H1 (cell line): ENCODE measurements at regions not wholly inside any gene's neighbourhood (a gene's known extent, or its start where the extent isn't known, plus 50 kb on each side); places are given as distances from the start of the nearest gene placed in this dataset.
"Not testable (repeated sequence)": the region's sequence is repeated elsewhere in the genome, so short reads cannot be mapped to it uniquely, and the experiment has no call there.

Source experiments
- CTCF ChIA-PET: fragments of 300-600 bp; sonication (Branson Sonifier 250); formaldehyde crosslinking; loops from one replicate; lab custom pipeline; 2021; ENCODE audit not compliant: partially characterized antibody; lab: Charles Lee
- POLR2A ChIA-PET: fragments of 300-600 bp; sonication (Branson Sonifier 250); formaldehyde crosslinking; loops from one replicate; lab custom pipeline; 2021; ENCODE audit warnings: inconsistent platforms; ENCODE audit not compliant: partially characterized antibody; lab: Charles Lee
- DNase-seq, 2 experiments: peaks; one replicate each; pipeline versions ENCODE4 v3.0.0 to v3.0.0-alpha.2; 2010 to 2022; ENCODE audit warnings: low spot score in 2 of 2, low read depth in 1 of 2, mixed read lengths in 1 of 2
- FAIRE-seq: peaks from 2 replicates; lab custom pipeline; 2011; peaks lifted over from hg19 to GRCh38; lab: Jason Lieb, UNC
- H2AFZ ChIP-seq: 2 replicates; pipeline ENCODE4 v1.8.1; 2012; ENCODE audit warnings: low read length, inconsistent platforms
- H2AK5ac ChIP-seq: 2 replicates; pipeline ENCODE4 v1.6.1; 2013; ENCODE audit warnings: low read depth, low read length
- H2BK120ac ChIP-seq: replicated peaks from 2 replicates; pipeline ENCODE3; 2013; ENCODE audit warnings: low read depth, low read length, inconsistent platforms
- H2BK12ac ChIP-seq: 2 replicates; pipeline ENCODE4 v1.6.1; 2013; ENCODE audit warnings: low read depth, low read length
- H2BK15ac ChIP-seq: 2 replicates; pipeline ENCODE4 v1.6.1; 2013; ENCODE audit warnings: low read length
- H2BK20ac ChIP-seq: 2 replicates; pipeline ENCODE4 v1.6.1; 2013; ENCODE audit warnings: low read length
- H2BK5ac ChIP-seq: 2 replicates; pipeline ENCODE4 v1.6.1; 2013; ENCODE audit warnings: low read depth, low read length
- H3K14ac ChIP-seq: 2 replicates; pipeline ENCODE4 v1.6.1; 2013; ENCODE audit warnings: inconsistent platforms; ENCODE audit not compliant: insufficient read length
- H3K18ac ChIP-seq: 2 replicates; pipeline ENCODE4 v1.6.1; 2013; ENCODE audit warnings: low read length; ENCODE audit errors: extremely low read depth
- H3K23ac ChIP-seq: 2 replicates; pipeline ENCODE4 v1.6.1; 2013; ENCODE audit warnings: inconsistent platforms; ENCODE audit not compliant: insufficient read length
- H3K23me2 ChIP-seq: 2 replicates; pipeline ENCODE4 v1.6.1; 2013; ENCODE audit warnings: low read depth, low read length
- H3K27ac ChIP-seq: 2 replicates; pipeline ENCODE4 v1.6.1; 2011; ENCODE audit warnings: low read depth, low read length, inconsistent platforms
- H3K27me3 ChIP-seq, 4 experiments: replicated peaks in 1 of 4; 1 replicate in 1 of 4; 2 replicates in 3 of 4; pipeline versions ENCODE4 v1.6.1 to v1.8.1; 2011 to 2013; ENCODE audit warnings: low read length in 3 of 4, mild to moderate bottlenecking in 3 of 4, inconsistent platforms in 2 of 4, mixed read lengths in 2 of 4, moderate library complexity in 1 of 4; ENCODE audit not compliant: control insufficient read depth in 3 of 4, insufficient read depth in 3 of 4; ENCODE audit errors: extremely low read depth in 1 of 4
- H3K36me3 ChIP-seq, 4 experiments: 2 replicates each; pipeline versions ENCODE4 v1.6.1 to v1.8.1; 2011 to 2013; ENCODE audit warnings: mild to moderate bottlenecking in 4 of 4, low read length in 3 of 4, moderate library complexity in 2 of 4, control low read depth in 1 of 4, inconsistent platforms in 1 of 4; ENCODE audit not compliant: insufficient read depth in 4 of 4, control insufficient read depth in 2 of 4
- H3K4ac ChIP-seq: replicated peaks from 2 replicates; pipeline ENCODE3; 2013; ENCODE audit warnings: low read length, low read depth, mixed read lengths, inconsistent platforms; ENCODE audit not compliant: insufficient read length
- H3K4me1 ChIP-seq, 4 experiments: replicated peaks in 1 of 4; 1 replicate in 1 of 4; 2 replicates in 3 of 4; pipeline versions ENCODE4 v1.6.1 to v1.8.1; 2011 to 2013; ENCODE audit warnings: low read length in 3 of 4, inconsistent platforms in 2 of 4, mixed read lengths in 1 of 4; ENCODE audit not compliant: insufficient read depth in 4 of 4, control insufficient read depth in 3 of 4
- H3K4me2 ChIP-seq, 2 experiments: 2 replicates each; pipeline versions ENCODE4 v1.6.1 to v1.8.1; 2011 to 2013; ENCODE audit warnings: low read depth in 2 of 2, low read length in 2 of 2, control low read depth in 1 of 2, inconsistent platforms in 1 of 2, mild to moderate bottlenecking in 1 of 2; ENCODE audit not compliant: insufficient read depth in 1 of 2
- H3K4me3 ChIP-seq, 4 experiments: fragments of 200-600, 300-600 bp in 1 of 4; sonication (generic), shearing (Covaris generic), sonication (Bioruptor Twin) in 1 of 4; 2 replicates each; pipeline versions ENCODE4 v1.5.1 to v1.8.1; 2011 to 2016; ENCODE audit warnings: low read length in 4 of 4, low read depth in 3 of 4, control low read depth in 2 of 4, inconsistent platforms in 2 of 4, mild to moderate bottlenecking in 2 of 4, mixed read lengths in 1 of 4, moderate library complexity in 1 of 4; ENCODE audit not compliant: insufficient read depth in 2 of 4; ENCODE audit errors: extremely low read depth in 1 of 4
- H3K56ac ChIP-seq: replicated peaks from 2 replicates; pipeline ENCODE3; 2013; ENCODE audit warnings: low read depth, mild to moderate bottlenecking, mixed read lengths, low read length, inconsistent platforms; ENCODE audit not compliant: insufficient read length
- H3K79me1 ChIP-seq: 2 replicates; pipeline ENCODE4 v1.6.1; 2013; ENCODE audit warnings: low read depth, low read length, control low read depth
- H3K79me2 ChIP-seq, 2 experiments: 2 replicates each; pipeline versions ENCODE4 v1.6.1 to v1.8.1; 2012 to 2013; ENCODE audit warnings: low read length in 2 of 2, mild to moderate bottlenecking in 2 of 2, inconsistent platforms in 1 of 2; ENCODE audit not compliant: insufficient read depth in 2 of 2, control insufficient read depth in 1 of 2
- H3K9ac ChIP-seq, 4 experiments: replicated peaks in 1 of 4; 1 replicate in 1 of 4; 2 replicates in 3 of 4; pipeline versions ENCODE4 v1.6.1 to v1.8.1; 2011 to 2013; ENCODE audit warnings: low read depth in 3 of 4, low read length in 3 of 4, control low read depth in 2 of 4, mild to moderate bottlenecking in 2 of 4, moderate library complexity in 2 of 4, inconsistent platforms in 1 of 4; ENCODE audit errors: extremely low read depth in 1 of 4
- H3K9me3 ChIP-seq, 2 experiments: 2 replicates each; pipeline versions ENCODE4 v1.6.1 to v1.8.1; 2012 to 2013; ENCODE audit warnings: mild to moderate bottlenecking in 2 of 2, moderate library complexity in 2 of 2, control low read depth in 1 of 2, inconsistent platforms in 1 of 2, low read depth in 1 of 2, low read length in 1 of 2, mixed read lengths in 1 of 2; ENCODE audit not compliant: insufficient read depth in 2 of 2
- H4K20me1 ChIP-seq, 2 experiments: replicated peaks in 1 of 2; 2 replicates each; pipeline versions ENCODE3 to v1.8.1; 2011 to 2013; ENCODE audit warnings: inconsistent platforms in 2 of 2, low read length in 2 of 2, mild to moderate bottlenecking in 1 of 2; ENCODE audit not compliant: insufficient read depth in 2 of 2, control insufficient read depth in 1 of 2
- H4K5ac ChIP-seq: 2 replicates; pipeline ENCODE4 v1.6.1; 2013; ENCODE audit warnings: low read length, low read depth, mixed read lengths, inconsistent platforms; ENCODE audit not compliant: insufficient read length
- H4K8ac ChIP-seq: 2 replicates; pipeline ENCODE4 v1.8.0; 2013; ENCODE audit warnings: mild to moderate bottlenecking, moderate library complexity, low read length, inconsistent platforms; ENCODE audit not compliant: insufficient read depth; ENCODE audit errors: extremely low read depth
- H4K91ac ChIP-seq: replicated peaks from 2 replicates; pipeline ENCODE3; 2013; ENCODE audit warnings: low read length, mixed read lengths, inconsistent platforms; ENCODE audit not compliant: insufficient read length
- WGBS, 2 experiments: shearing (Covaris generic) in 1 of 2; methylation state at CpG; one replicate each; pipeline versions ENCODE4 v1.1.6 to v1.1.7; 2013 to 2015; ENCODE audit warnings: low lambda C conversion rate in 2 of 2, mixed read lengths in 2 of 2, inconsistent platforms in 1 of 2, low coverage in 1 of 2, missing lambda C conversion rate in 1 of 2; ENCODE audit not compliant: insufficient replicate concordance in 2 of 2, insufficient coverage in 1 of 2, insufficient read length in 1 of 2; ENCODE audit errors: extremely low coverage in 1 of 2, missing lambda C conversion rate in 1 of 2; 5-methylcytosine and 5-hydroxymethylcytosine counted together

GRCh38 chr13:52301810-52302400 lies 104.1 kb downstream of the THSD1 start:
- H3K4me3 ChIP-seq, H3K27ac ChIP-seq, H2AFZ ChIP-seq, H3K79me1 ChIP-seq, H2BK20ac ChIP-seq, H4K20me1 ChIP-seq, H3K23ac ChIP-seq, H4K91ac ChIP-seq, DNase-seq, H2BK120ac ChIP-seq, POLR2A ChIA-PET, H3K9me3 ChIP-seq, FAIRE-seq, H3K4ac ChIP-seq, H3K14ac ChIP-seq, H3K27me3 ChIP-seq, H3K4me2 ChIP-seq, H3K36me3 ChIP-seq, H2BK12ac ChIP-seq, H2BK15ac ChIP-seq, H4K5ac ChIP-seq, H3K23me2 ChIP-seq, H3K4me1 ChIP-seq, H2AK5ac ChIP-seq, H4K8ac ChIP-seq, H3K9ac ChIP-seq, H2BK5ac ChIP-seq, H3K79me2 ChIP-seq, H3K18ac ChIP-seq, H3K56ac ChIP-seq, CTCF ChIA-PET: not testable (repeated sequence)
- WGBS, 2 experiments, result 100% methylated on average over 1 of the region's 4 CpGs; no CpG with 5 or more reads in 1 of the 2 experiments

- H2BK15ac ChIP-seq, H3K79me1 ChIP-seq, H3K9ac ChIP-seq, FAIRE-seq, H3K27ac ChIP-seq, POLR2A ChIA-PET, H2BK5ac ChIP-seq, H3K23me2 ChIP-seq, H3K14ac ChIP-seq, H3K18ac ChIP-seq, H3K36me3 ChIP-seq, H3K4me3 ChIP-seq, DNase-seq, H4K8ac ChIP-seq, H3K4me2 ChIP-seq, H2AFZ ChIP-seq, H2BK20ac ChIP-seq, H4K91ac ChIP-seq, CTCF ChIA-PET, H3K56ac ChIP-seq, H3K23ac ChIP-seq, H3K4me1 ChIP-seq, H2AK5ac ChIP-seq, H3K79me2 ChIP-seq, H3K9me3 ChIP-seq, H4K20me1 ChIP-seq, H2BK120ac ChIP-seq, H2BK12ac ChIP-seq, H3K4ac ChIP-seq, H4K5ac ChIP-seq, H3K27me3 ChIP-seq: not testable (repeated sequence)
- WGBS, 2 experiments, result 91% methylated on average over 5 of the region's 5 CpGs; no CpG with 5 or more reads in 1 of the 2 experiments
These were observed 107.8 kb downstream of the THSD1 start for GRCh38 chr13:52298079-52298661.
